H1 (cell line): ENCODE measurements at regions not wholly inside any gene's neighbourhood (a gene's known extent, or its start where the extent isn't known, plus 50 kb on each side); places are given as distances from the start of the nearest gene placed in this dataset.

Experiments used
- BRCA1 ChIP-seq: IDR thresholded peaks from 2 replicates; pipeline ENCODE4 v1.6.1; 2012; ENCODE audit warnings: low read depth, low read length, improper control_type of control experiment
- EZH2 ChIP-seq: fragments of 200-600 bp; sonication (generic); IDR thresholded peaks from 2 replicates; pipeline ENCODE4 v1.7.1; 2012; ENCODE audit warnings: low read depth, mild to moderate bottlenecking, moderate library complexity, low read length, inconsistent platforms; ENCODE audit not compliant: severe bottlenecking
- KDM1A ChIP-seq: fragments of 200-600, 300-600 bp; sonication (generic); IDR thresholded peaks from 2 replicates; pipeline ENCODE4 v1.7.1; 2016; ENCODE audit warnings: mild to moderate bottlenecking, low read length, borderline replicate concordance
- POLR2A ChIP-seq, 2 experiments: IDR thresholded peaks; 1 replicate in 1 of 2; 2 replicates in 1 of 2; pipeline ENCODE4 v1.6.1; 2011; ENCODE audit warnings: low read depth in 2 of 2, low read length in 2 of 2, mild to moderate bottlenecking in 2 of 2; ENCODE audit errors: control extremely low read depth in 1 of 2
- TF ChIP-seq, protein P1 (sequence below): fragments of 300-600 bp; sonication (generic); IDR thresholded peaks from 2 replicates; pipeline ENCODE4 v1.7.1; 2012; ENCODE audit warnings: low read length, moderate library complexity, mild to moderate bottlenecking, inconsistent platforms; ENCODE audit not compliant: insufficient replicate concordance
- TF ChIP-seq, protein P2 (sequence below): IDR thresholded peaks from 2 replicates; pipeline ENCODE4 v1.6.1; 2011; ENCODE audit warnings: low read length, improper control_type of control experiment

DNA sequence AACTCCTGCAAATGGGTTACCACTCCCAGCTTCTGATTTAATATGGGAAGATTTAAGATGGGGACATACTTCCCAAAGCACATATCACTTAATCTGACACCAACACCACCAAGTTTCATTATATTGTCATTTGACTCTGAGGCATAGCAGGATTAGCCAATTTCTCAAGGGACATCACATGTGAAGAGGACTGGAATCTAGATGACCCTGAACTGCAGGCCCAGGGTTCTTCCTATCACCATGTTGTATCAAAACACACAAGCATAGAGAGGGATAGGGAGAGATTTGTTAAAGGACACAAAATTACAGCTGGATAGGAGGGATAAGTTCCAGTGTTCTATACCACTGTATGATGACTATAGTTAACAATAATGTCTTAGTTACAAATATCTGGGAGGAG is 168.3 kb upstream of the PPP2R2B start (continued):
- TF ChIP-seq, protein P1, sequence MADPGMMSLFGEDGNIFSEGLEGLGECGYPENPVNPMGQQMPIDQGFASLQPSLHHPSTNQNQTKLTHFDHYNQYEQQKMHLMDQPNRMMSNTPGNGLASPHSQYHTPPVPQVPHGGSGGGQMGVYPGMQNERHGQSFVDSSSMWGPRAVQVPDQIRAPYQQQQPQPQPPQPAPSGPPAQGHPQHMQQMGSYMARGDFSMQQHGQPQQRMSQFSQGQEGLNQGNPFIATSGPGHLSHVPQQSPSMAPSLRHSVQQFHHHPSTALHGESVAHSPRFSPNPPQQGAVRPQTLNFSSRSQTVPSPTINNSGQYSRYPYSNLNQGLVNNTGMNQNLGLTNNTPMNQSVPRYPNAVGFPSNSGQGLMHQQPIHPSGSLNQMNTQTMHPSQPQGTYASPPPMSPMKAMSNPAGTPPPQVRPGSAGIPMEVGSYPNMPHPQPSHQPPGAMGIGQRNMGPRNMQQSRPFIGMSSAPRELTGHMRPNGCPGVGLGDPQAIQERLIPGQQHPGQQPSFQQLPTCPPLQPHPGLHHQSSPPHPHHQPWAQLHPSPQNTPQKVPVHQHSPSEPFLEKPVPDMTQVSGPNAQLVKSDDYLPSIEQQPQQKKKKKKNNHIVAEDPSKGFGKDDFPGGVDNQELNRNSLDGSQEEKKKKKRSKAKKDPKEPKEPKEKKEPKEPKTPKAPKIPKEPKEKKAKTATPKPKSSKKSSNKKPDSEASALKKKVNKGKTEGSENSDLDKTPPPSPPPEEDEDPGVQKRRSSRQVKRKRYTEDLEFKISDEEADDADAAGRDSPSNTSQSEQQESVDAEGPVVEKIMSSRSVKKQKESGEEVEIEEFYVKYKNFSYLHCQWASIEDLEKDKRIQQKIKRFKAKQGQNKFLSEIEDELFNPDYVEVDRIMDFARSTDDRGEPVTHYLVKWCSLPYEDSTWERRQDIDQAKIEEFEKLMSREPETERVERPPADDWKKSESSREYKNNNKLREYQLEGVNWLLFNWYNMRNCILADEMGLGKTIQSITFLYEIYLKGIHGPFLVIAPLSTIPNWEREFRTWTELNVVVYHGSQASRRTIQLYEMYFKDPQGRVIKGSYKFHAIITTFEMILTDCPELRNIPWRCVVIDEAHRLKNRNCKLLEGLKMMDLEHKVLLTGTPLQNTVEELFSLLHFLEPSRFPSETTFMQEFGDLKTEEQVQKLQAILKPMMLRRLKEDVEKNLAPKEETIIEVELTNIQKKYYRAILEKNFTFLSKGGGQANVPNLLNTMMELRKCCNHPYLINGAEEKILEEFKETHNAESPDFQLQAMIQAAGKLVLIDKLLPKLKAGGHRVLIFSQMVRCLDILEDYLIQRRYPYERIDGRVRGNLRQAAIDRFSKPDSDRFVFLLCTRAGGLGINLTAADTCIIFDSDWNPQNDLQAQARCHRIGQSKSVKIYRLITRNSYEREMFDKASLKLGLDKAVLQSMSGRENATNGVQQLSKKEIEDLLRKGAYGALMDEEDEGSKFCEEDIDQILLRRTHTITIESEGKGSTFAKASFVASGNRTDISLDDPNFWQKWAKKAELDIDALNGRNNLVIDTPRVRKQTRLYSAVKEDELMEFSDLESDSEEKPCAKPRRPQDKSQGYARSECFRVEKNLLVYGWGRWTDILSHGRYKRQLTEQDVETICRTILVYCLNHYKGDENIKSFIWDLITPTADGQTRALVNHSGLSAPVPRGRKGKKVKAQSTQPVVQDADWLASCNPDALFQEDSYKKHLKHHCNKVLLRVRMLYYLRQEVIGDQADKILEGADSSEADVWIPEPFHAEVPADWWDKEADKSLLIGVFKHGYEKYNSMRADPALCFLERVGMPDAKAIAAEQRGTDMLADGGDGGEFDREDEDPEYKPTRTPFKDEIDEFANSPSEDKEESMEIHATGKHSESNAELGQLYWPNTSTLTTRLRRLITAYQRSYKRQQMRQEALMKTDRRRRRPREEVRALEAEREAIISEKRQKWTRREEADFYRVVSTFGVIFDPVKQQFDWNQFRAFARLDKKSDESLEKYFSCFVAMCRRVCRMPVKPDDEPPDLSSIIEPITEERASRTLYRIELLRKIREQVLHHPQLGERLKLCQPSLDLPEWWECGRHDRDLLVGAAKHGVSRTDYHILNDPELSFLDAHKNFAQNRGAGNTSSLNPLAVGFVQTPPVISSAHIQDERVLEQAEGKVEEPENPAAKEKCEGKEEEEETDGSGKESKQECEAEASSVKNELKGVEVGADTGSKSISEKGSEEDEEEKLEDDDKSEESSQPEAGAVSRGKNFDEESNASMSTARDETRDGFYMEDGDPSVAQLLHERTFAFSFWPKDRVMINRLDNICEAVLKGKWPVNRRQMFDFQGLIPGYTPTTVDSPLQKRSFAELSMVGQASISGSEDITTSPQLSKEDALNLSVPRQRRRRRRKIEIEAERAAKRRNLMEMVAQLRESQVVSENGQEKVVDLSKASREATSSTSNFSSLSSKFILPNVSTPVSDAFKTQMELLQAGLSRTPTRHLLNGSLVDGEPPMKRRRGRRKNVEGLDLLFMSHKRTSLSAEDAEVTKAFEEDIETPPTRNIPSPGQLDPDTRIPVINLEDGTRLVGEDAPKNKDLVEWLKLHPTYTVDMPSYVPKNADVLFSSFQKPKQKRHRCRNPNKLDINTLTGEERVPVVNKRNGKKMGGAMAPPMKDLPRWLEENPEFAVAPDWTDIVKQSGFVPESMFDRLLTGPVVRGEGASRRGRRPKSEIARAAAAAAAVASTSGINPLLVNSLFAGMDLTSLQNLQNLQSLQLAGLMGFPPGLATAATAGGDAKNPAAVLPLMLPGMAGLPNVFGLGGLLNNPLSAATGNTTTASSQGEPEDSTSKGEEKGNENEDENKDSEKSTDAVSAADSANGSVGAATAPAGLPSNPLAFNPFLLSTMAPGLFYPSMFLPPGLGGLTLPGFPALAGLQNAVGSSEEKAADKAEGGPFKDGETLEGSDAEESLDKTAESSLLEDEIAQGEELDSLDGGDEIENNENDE = no peak
- TF ChIP-seq BRCA1 (no peak), KDM1A (no peak), POLR2A (IDR thresholded peaks at IDR 0.05; ENCODE audit: control extremely low read depth in 1 of 2, low read depth in 2 of 2, low read length in 2 of 2) (no peak), EZH2 (no peak)
- TF ChIP-seq, protein P2, sequence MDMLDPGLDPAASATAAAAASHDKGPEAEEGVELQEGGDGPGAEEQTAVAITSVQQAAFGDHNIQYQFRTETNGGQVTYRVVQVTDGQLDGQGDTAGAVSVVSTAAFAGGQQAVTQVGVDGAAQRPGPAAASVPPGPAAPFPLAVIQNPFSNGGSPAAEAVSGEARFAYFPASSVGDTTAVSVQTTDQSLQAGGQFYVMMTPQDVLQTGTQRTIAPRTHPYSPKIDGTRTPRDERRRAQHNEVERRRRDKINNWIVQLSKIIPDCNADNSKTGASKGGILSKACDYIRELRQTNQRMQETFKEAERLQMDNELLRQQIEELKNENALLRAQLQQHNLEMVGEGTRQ = no peak
